ENCODE measurements at regions not wholly inside any gene's neighbourhood (a gene's known extent, or its start where the extent isn't known, plus 50 kb on each side); places are given as distances from the start of the nearest gene placed in this dataset.

GRCh38 chr11:115065830-115066664 is 387.7 kb downstream of the NXPE2 start:
- POLR2A ChIA-PET: no interaction called here

GRCh38 chr11:115067471-115067870 is 389.1 kb downstream of the NXPE2 start:
- intact Hi-C loops (cut with micrococcal nuclease; ENCODE audit: unreplicated experiment): no loop called here
- CTCF ChIA-PET: no interaction called here
- Histone ChIP-seq H3K27ac (ENCODE audit: low read length) (no peak overlapping the region), H3K4me3 (ENCODE audit: low read depth in 2 of 2, low read length in 2 of 2) (no peak overlapping the region), H3K9me3 (ENCODE audit: control insufficient read depth, insufficient read depth, low read depth, low read length) (no peaks in the 10 kb centered on the region), H3K27me3 (ENCODE audit: control insufficient read depth, insufficient read depth, low read length) (no peaks in the 10 kb centered on the region), H3K36me3 (ENCODE audit: control insufficient read depth, insufficient read depth, low read length) (no peaks in the 10 kb centered on the region), H3K4me1 (ENCODE audit: control insufficient read depth, insufficient read depth, low read length) (no peaks in the 10 kb centered on the region)
- DNase-seq (ENCODE audit: low read depth, low spot score) (no peak), ATAC-seq (no peak)
- TF ChIP-seq SIN3A (IDR thresholded peaks at IDR 0.05; ENCODE audit: borderline replicate concordance, insufficient read depth, low read depth, low read length) (no peak), REST (IDR thresholded peaks at IDR 0.05; ENCODE audit: insufficient read depth in 1 of 2, low read depth in 2 of 2, low read length in 1 of 2) (no peak), CTCF (IDR thresholded peaks at IDR 0.05) (no peak), TCF7L2 (IDR thresholded peaks at IDR 0.05; ENCODE audit: low read depth, low read length) (no peak), POLR2AphosphoS5 (IDR thresholded peaks at IDR 0.05; ENCODE audit: low read depth, low read length) (no peak)
- BruUV-seq (replicated peaks): no TSS peak
- POLR2A ChIA-PET: no interaction called here
- in situ Hi-C loops (cut with HindIII; ENCODE audit: low pct_unique_long_range_greater_than_20kb, low sequenced_read_pairs): no loop called here

More at GRCh38 chr11:115065830-115066664, 387.7 kb downstream of the NXPE2 start:
- no peaks in the 10 kb centered on the region for H3K9me3 ChIP-seq (ENCODE audit: control insufficient read depth, insufficient read depth, low read depth, low read length)
- in situ Hi-C loops (cut with HindIII; ENCODE audit: low pct_unique_long_range_greater_than_20kb, low sequenced_read_pairs) (no loop called here), intact Hi-C loops (cut with micrococcal nuclease; ENCODE audit: unreplicated experiment) (no loop called here)
- H3K27ac ChIP-seq (ENCODE audit: low read length): no peak overlapping the region
- CTCF ChIA-PET: no interaction called here
- DNase-seq (ENCODE audit: low read depth, low spot score) (no peak), ATAC-seq (no peak)
- TF ChIP-seq CTCF (IDR thresholded peaks at IDR 0.05) (no peak), POLR2AphosphoS5 (IDR thresholded peaks at IDR 0.05; ENCODE audit: low read depth, low read length) (no peak), TCF7L2 (IDR thresholded peaks at IDR 0.05; ENCODE audit: low read depth, low read length) (no peak), SIN3A (IDR thresholded peaks at IDR 0.05; ENCODE audit: borderline replicate concordance, insufficient read depth, low read depth, low read length) (no peak), REST (IDR thresholded peaks at IDR 0.05; ENCODE audit: insufficient read depth in 1 of 2, low read depth in 2 of 2, low read length in 1 of 2) (no peak)
- no peak overlapping the region for H3K4me3 ChIP-seq (ENCODE audit: low read depth in 2 of 2, low read length in 2 of 2)
- H3K4me1 ChIP-seq (ENCODE audit: control insufficient read depth, insufficient read depth, low read length): no peaks in the 10 kb centered on the region
- no TSS peak for BruUV-seq (replicated peaks)
- no peaks in the 10 kb centered on the region for H3K27me3 ChIP-seq (ENCODE audit: control insufficient read depth, insufficient read depth, low read length)
- H3K36me3 ChIP-seq (ENCODE audit: control insufficient read depth, insufficient read depth, low read length): no peaks in the 10 kb centered on the region

All from Panc1 (cell line).